ENCODE measurements at regions not wholly inside any gene's neighbourhood (a gene's known extent, or its start where the extent isn't known, plus 50 kb on each side); places are given as distances from the start of the nearest gene placed in this dataset.

DNA sequence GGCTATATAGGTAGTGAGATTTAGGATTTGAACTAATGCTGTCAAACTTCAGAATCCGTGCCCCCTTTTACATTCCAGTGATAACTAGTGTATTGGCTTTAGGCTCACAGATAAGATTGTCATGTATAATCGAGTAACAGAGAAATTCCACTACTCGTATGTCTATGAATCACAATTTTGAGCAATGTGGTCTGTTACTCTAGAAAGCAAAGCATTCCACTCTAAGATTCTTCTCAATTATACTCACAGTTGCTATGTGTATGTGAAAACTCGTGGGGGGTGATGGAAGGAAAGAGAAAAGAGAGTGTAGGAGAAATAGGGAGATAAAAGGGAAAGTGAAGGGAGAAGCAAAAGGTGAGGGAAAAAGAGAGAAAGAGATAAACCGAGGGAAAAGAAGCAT, 1175.1 kb upstream of the GOT2 start:
- in situ Hi-C loops (cut with HindIII; ENCODE audit: low pct_ligation_motif_present, low sequenced_read_pairs) = no loop called here
- Histone ChIP-seq H3K27me3 (replicated peaks) (no peaks in the 10 kb centered on the region), H3K36me3 (replicated peaks) (no peaks in the 10 kb centered on the region), H3K4me3 (ENCODE audit: low read depth, low read length) (no peak overlapping the region), H3K27ac (no peak overlapping the region)
- TF ChIP-seq, protein P1, sequence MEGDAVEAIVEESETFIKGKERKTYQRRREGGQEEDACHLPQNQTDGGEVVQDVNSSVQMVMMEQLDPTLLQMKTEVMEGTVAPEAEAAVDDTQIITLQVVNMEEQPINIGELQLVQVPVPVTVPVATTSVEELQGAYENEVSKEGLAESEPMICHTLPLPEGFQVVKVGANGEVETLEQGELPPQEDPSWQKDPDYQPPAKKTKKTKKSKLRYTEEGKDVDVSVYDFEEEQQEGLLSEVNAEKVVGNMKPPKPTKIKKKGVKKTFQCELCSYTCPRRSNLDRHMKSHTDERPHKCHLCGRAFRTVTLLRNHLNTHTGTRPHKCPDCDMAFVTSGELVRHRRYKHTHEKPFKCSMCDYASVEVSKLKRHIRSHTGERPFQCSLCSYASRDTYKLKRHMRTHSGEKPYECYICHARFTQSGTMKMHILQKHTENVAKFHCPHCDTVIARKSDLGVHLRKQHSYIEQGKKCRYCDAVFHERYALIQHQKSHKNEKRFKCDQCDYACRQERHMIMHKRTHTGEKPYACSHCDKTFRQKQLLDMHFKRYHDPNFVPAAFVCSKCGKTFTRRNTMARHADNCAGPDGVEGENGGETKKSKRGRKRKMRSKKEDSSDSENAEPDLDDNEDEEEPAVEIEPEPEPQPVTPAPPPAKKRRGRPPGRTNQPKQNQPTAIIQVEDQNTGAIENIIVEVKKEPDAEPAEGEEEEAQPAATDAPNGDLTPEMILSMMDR (IDR thresholded peaks at IDR 0.05; ENCODE audit: low read depth, low read length, missing control alignments) = no peak
- peak; percentile 7 for DNase-seq

DNA sequence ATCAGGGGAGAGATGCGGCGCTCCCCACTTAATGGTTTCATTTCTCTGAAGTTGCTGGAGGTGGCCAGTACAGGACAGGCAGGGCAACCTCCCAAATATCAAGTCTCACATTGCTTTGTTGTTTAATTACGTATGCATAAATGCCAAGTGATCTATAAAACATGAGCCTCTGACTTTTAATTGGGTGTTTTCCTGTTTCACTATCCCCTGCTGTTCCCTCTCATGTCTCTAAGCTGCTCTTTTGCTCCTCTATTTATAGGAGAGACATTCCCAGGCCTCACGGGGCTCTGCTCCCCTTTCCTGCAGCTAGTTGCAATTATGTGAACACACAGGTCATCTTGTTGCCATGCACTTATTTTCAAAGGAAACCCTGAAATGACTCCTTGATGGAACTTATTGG, 1173.5 kb upstream of the GOT2 start:
- no peak for DNase-seq
- in situ Hi-C loops (cut with HindIII; ENCODE audit: low pct_ligation_motif_present, low sequenced_read_pairs) = no loop called here
- Histone ChIP-seq H3K27ac (no peak overlapping the region), H3K4me3 (ENCODE audit: low read depth, low read length) (no peak overlapping the region), H3K36me3 (replicated peaks) (no peaks in the 10 kb centered on the region), H3K27me3 (replicated peaks) (no peaks in the 10 kb centered on the region)
- TF ChIP-seq, protein P1 (IDR thresholded peaks at IDR 0.05; ENCODE audit: low read depth, low read length, missing control alignments) = no peak

DNA sequence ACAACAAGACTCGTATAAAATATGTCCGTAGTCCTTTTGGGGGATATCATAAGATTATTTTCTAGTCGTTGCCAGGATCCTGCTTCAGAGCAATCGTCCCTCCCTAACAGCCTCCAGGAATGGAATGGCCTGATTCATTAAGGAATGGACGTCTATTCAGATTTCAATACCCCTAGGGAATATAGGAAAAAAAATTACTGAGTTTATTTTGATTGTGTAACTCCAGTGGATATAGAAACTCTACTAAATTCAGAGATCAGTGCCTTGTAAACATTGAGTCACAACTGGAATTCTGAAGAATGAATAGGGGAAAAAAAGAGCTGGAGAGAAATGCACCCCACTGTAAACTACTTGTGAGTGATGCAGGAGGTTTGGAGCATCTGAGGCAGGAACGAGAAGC, 1171.5 kb upstream of the GOT2 start:
- Histone ChIP-seq H3K4me3 (ENCODE audit: low read depth, low read length) (no peak overlapping the region), H3K36me3 (replicated peaks) (no peaks in the 10 kb centered on the region), H3K27ac (no peak overlapping the region), H3K27me3 (replicated peaks) (no peaks in the 10 kb centered on the region)
- DNase-seq = peak; percentile 9
- in situ Hi-C loops (cut with HindIII; ENCODE audit: low pct_ligation_motif_present, low sequenced_read_pairs) = no loop called here
- TF ChIP-seq, protein P1 (IDR thresholded peaks at IDR 0.05; ENCODE audit: low read depth, low read length, missing control alignments) = no peak

DNA sequence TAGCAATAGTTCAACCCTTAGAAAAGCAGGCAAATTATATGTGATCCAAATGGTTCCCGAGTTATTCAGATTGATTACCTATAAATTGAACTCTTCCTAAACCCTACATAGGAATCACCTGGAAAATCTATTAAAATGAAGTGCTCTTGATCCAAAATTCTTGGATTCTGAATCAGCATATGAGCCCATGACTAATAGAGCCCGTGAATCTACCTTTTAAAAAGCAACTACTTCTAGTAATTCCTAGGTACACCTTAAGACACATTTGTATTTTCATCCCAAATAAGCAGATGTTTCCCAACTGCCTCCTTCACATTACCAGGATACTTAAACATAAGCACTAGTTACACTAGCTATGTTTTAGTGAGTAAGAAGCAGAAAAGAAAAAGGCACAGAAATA, 1171.0 kb upstream of the GOT2 start:
- DNase-seq = no peak
- no peak overlapping the region for H3K27ac ChIP-seq
- H3K36me3 ChIP-seq (replicated peaks) = no peaks in the 10 kb centered on the region
- in situ Hi-C loops (cut with HindIII; ENCODE audit: low pct_ligation_motif_present, low sequenced_read_pairs) = no loop called here
- no peak overlapping the region for H3K4me3 ChIP-seq (ENCODE audit: low read depth, low read length)
- H3K27me3 ChIP-seq (replicated peaks) = no peaks in the 10 kb centered on the region
- TF ChIP-seq, protein P1 (IDR thresholded peaks at IDR 0.05; ENCODE audit: low read depth, low read length, missing control alignments) = no peak

DNA sequence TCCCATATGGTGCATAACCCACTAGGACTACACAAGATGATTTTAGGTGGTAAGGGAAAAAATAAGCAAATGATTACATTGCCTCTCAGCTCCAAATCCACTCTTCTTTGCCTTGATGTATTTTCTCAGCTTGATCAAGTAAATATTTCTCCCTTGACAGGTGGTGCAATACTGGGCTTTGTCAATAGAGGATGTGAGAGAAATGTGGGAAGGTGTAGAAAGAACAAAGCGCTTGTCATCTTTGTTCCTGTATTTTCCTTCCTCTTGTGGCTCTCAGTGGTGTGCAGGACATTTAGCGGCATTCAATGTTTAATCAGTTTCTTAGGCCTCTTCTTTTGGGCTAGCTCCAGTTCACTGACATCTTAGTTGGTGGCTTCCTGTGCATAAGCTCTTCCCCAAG, 1165.8 kb upstream of the GOT2 start:
- TF ChIP-seq, protein P1 (IDR thresholded peaks at IDR 0.05; ENCODE audit: low read depth, low read length, missing control alignments) = no peak
- no peaks in the 10 kb centered on the region for H3K36me3 ChIP-seq (replicated peaks)
- no peaks in the 10 kb centered on the region for H3K27me3 ChIP-seq (replicated peaks)
- in situ Hi-C loops (cut with HindIII; ENCODE audit: low pct_ligation_motif_present, low sequenced_read_pairs) = no loop called here
- no peak overlapping the region for H3K4me3 ChIP-seq (ENCODE audit: low read depth, low read length)
- no peak for DNase-seq
- no peak overlapping the region for H3K27ac ChIP-seq

DNA sequence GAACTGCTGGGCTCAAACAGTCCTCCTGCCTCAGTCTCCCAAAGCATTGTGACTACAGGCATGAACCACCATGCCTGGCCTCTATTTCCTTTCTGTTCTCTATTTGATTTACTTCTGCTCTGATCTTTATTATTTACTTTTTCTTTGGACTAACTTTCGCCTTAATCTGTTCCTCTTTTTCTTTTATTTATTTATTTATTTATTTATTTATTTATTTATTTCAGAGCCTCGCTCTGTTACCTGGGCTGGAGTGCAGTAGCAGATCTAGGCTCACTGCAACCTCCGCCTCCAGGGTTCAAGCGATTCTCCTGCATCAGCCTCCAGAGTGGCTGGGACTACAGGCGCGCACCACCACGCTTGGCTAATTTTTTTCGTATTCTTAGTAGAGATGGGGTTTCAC, 1158.3 kb upstream of the GOT2 start:
- no peak overlapping the region for H3K27ac ChIP-seq
- TF ChIP-seq, protein P1 (IDR thresholded peaks at IDR 0.05; ENCODE audit: low read depth, low read length, missing control alignments) = no peak
- no peaks in the 10 kb centered on the region for H3K36me3 ChIP-seq (replicated peaks)
- no peak overlapping the region for H3K4me3 ChIP-seq (ENCODE audit: low read depth, low read length)
- DNase-seq = no peak
- H3K27me3 ChIP-seq (replicated peaks) = no peaks in the 10 kb centered on the region
- in situ Hi-C loops (cut with HindIII; ENCODE audit: low pct_ligation_motif_present, low sequenced_read_pairs) = no loop called here
